ENCODE measurements at regions not wholly inside any gene's neighbourhood (a gene's known extent, or its start where the extent isn't known, plus 50 kb on each side); places are given as distances from the start of the nearest gene placed in this dataset.

- Mint-ChIP-seq H3K4me1 (ENCODE audit: unreplicated experiment) (no peaks in the 10 kb centered on the region), H3K27ac (ENCODE audit: unreplicated experiment) (no peak overlapping the region), H3K27me3 (ENCODE audit: unreplicated experiment) (no peaks in the 10 kb centered on the region), H3K36me3 (ENCODE audit: low read depth, unreplicated experiment) (no peaks in the 10 kb centered on the region), H3K4me3 (ENCODE audit: unreplicated experiment) (no peak overlapping the region), H3K9me3 (ENCODE audit: unreplicated experiment) (no peaks in the 10 kb centered on the region)
- TF ChIP-seq CTCF (IDR thresholded peaks at IDR 0.05; ENCODE audit: unreplicated experiment), result no peak
- no peak for DNase-seq (ENCODE audit: low spot score)
These were observed 55.3 kb upstream of the SLCO6A1 start for GRCh38 chr5:102554082-102554481.

GRCh38 chr5:102554728-102555127 is 55.9 kb upstream of the SLCO6A1 start:
- no peaks in the 10 kb centered on the region for H3K4me1 Mint-ChIP-seq (ENCODE audit: unreplicated experiment)
- no peak for TF ChIP-seq CTCF (IDR thresholded peaks at IDR 0.05; ENCODE audit: unreplicated experiment)
- no peak for DNase-seq (ENCODE audit: low spot score)
- H3K36me3 Mint-ChIP-seq (ENCODE audit: low read depth, unreplicated experiment), result no peaks in the 10 kb centered on the region
- no peaks in the 10 kb centered on the region for H3K27me3 Mint-ChIP-seq (ENCODE audit: unreplicated experiment)
- H3K27ac Mint-ChIP-seq (ENCODE audit: unreplicated experiment), result no peak overlapping the region
- no peaks in the 10 kb centered on the region for H3K9me3 Mint-ChIP-seq (ENCODE audit: unreplicated experiment)
- H3K4me3 Mint-ChIP-seq (ENCODE audit: unreplicated experiment), result no peak overlapping the region

DNA sequence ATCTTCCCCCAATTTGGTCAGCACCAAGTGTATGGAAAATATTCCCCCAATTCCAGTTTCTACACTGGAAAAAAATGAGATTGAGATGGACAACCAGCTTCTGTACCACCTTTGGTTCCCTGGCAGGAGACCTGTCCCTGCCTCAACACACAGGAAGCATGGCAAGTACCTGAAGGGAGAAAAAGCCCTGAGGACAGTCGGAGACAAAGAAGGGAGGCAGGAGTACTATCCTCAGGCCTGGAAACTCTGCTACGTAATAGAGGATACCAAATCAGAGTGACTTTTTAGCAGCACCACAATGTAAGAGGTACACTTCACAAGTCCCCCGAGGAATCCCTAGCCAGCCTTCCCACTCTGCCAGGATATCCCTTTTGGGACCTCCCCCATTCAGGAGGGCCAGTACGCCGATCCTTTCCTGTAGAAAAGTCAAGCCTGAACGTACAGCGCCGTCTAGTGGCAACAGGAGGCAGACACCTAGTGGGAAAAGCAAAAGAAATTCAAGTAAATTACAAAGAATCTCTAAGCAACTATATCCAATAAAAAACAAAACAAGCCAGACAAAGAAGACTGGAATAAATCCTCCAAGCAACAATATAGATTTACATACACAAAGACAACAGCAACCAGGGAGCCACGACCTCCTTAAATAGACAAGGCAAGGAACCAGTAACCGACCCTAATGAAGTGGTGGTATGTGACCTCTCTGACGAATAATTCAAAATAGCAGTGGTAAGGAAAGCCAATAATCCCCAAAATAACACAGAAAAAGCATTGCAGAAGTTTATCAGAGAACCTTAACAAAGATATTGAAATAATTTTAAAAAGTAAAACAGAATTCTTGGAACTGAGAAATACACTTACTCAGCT is 63.3 kb upstream of the SLCO6A1 start:
- H3K27ac Mint-ChIP-seq (ENCODE audit: unreplicated experiment), result no peak overlapping the region
- H3K36me3 Mint-ChIP-seq (ENCODE audit: low read depth, unreplicated experiment), result no peaks in the 10 kb centered on the region
- H3K4me1 Mint-ChIP-seq (ENCODE audit: unreplicated experiment), result no peaks in the 10 kb centered on the region
- TF ChIP-seq CTCF (IDR thresholded peaks at IDR 0.05; ENCODE audit: unreplicated experiment), result peak; percentile 78
- no peaks in the 10 kb centered on the region for H3K9me3 Mint-ChIP-seq (ENCODE audit: unreplicated experiment)
- DNase-seq (ENCODE audit: low spot score), result peak; percentile 47
- no peak overlapping the region for H3K4me3 Mint-ChIP-seq (ENCODE audit: unreplicated experiment)
- H3K27me3 Mint-ChIP-seq (ENCODE audit: unreplicated experiment), result no peaks in the 10 kb centered on the region

DNA sequence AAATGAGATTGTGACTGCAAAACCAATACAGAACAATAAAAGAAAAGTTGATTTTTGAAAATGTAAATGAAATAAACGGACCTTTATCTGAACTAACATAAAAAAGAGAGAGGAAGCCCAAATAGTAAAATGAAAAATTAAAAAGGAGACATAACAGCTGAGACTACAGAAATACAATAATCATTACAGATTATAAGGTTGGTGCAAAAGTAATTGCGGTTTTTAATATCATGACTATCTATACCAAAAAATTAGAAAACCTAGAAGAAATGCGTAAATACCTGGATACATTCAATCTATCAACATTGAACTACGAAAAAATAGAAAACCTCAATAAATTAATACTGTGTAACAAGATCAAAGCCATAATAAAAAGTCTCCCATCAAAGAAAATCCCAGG is 71.9 kb upstream of the SLCO6A1 start:
- no peaks in the 10 kb centered on the region for H3K4me1 Mint-ChIP-seq (ENCODE audit: unreplicated experiment)
- no peak for DNase-seq (ENCODE audit: low spot score)
- no peak overlapping the region for H3K27ac Mint-ChIP-seq (ENCODE audit: unreplicated experiment)
- no peaks in the 10 kb centered on the region for H3K9me3 Mint-ChIP-seq (ENCODE audit: unreplicated experiment)
- TF ChIP-seq CTCF (IDR thresholded peaks at IDR 0.05; ENCODE audit: unreplicated experiment), result no peak
- no peak overlapping the region for H3K4me3 Mint-ChIP-seq (ENCODE audit: unreplicated experiment)
- no peaks in the 10 kb centered on the region for H3K36me3 Mint-ChIP-seq (ENCODE audit: low read depth, unreplicated experiment)
- H3K27me3 Mint-ChIP-seq (ENCODE audit: unreplicated experiment), result no peaks in the 10 kb centered on the region

GRCh38 chr5:102578362-102578761 is 79.6 kb upstream of the SLCO6A1 start:
- TF ChIP-seq CTCF (IDR thresholded peaks at IDR 0.05; ENCODE audit: unreplicated experiment), result no peak
- H3K27me3 Mint-ChIP-seq (ENCODE audit: unreplicated experiment), result no peaks in the 10 kb centered on the region
- H3K4me3 Mint-ChIP-seq (ENCODE audit: unreplicated experiment), result no peak overlapping the region
- H3K27ac Mint-ChIP-seq (ENCODE audit: unreplicated experiment), result no peak overlapping the region
- H3K4me1 Mint-ChIP-seq (ENCODE audit: unreplicated experiment), result no peaks in the 10 kb centered on the region
- no peaks in the 10 kb centered on the region for H3K36me3 Mint-ChIP-seq (ENCODE audit: low read depth, unreplicated experiment)
- DNase-seq (ENCODE audit: low spot score), result no peak
- H3K9me3 Mint-ChIP-seq (ENCODE audit: unreplicated experiment), result no peaks in the 10 kb centered on the region
